ENCODE measurements at regions not wholly inside any gene's neighbourhood (a gene's known extent, or its start where the extent isn't known, plus 50 kb on each side); places are given as distances from the start of the nearest gene placed in this dataset.

GRCh38 chr17:71727723-71728122 is 393.1 kb upstream of the SOX9 start:
- BruUV-seq (replicated peaks) = no TSS peak
- ChIA-PET CTCF (no interaction called here), POLR2A (no interaction called here)
- H3K4me1 ChIP-seq (ENCODE audit: control insufficient read depth, extremely low read depth, insufficient read depth, low read length) = no peaks in the 10 kb centered on the region
- no peak for DNase-seq (ENCODE audit: low read depth, low spot score)
- no peak overlapping the region for H3K4me3 ChIP-seq (replicated peaks in 1 of 3; ENCODE audit: insufficient read depth in 1 of 3, low read depth in 1 of 3, low read length in 3 of 3)
- H3K4me2 ChIP-seq (ENCODE audit: insufficient read depth, low read length) = no peak overlapping the region
- H3K9me3 ChIP-seq (replicated peaks; ENCODE audit: control insufficient read depth, insufficient read depth, low read length) = peaks cover 4% of the 10 kb centered on the region
- H4K20me1 ChIP-seq (replicated peaks; ENCODE audit: control insufficient read depth, extremely low read depth, insufficient read depth, low read length) = no peaks in the 10 kb centered on the region
- H3K79me2 ChIP-seq (ENCODE audit: control insufficient read depth, insufficient read depth, low read length) = no peaks in the 10 kb centered on the region
- no peak overlapping the region for H3K9ac ChIP-seq (replicated peaks; ENCODE audit: extremely low read depth, insufficient read depth, low read length)
- no peak overlapping the region for H2AFZ ChIP-seq (ENCODE audit: low read depth, low read length)
- no peaks in the 10 kb centered on the region for H3K36me3 ChIP-seq (ENCODE audit: control insufficient read depth in 2 of 2, extremely low read depth in 1 of 2, insufficient read depth in 2 of 2, low read length in 2 of 2)
- no peak for FAIRE-seq
- H3K27ac ChIP-seq (ENCODE audit: insufficient read depth, low read depth, low read length) = no peak overlapping the region
- TF ChIP-seq POLR2AphosphoS5 (IDR thresholded peaks at IDR 0.05; ENCODE audit: insufficient read depth, low read depth, low read length) = no peak
- TF ChIP-seq MAX (IDR thresholded peaks at IDR 0.05; ENCODE audit: insufficient read depth, insufficient read length) = no peak
- TF ChIP-seq CTCF (IDR thresholded peaks at IDR 0.05; ENCODE audit: extremely low read depth in 1 of 2, insufficient read depth in 1 of 2, low read depth in 1 of 2, low read length in 2 of 2) = no peak
- no peak for TF ChIP-seq JUN (IDR thresholded peaks at IDR 0.05; ENCODE audit: borderline replicate concordance, insufficient read depth, insufficient read length, low read depth)
- no peak for TF ChIP-seq POLR2A (IDR thresholded peaks at IDR 0.05; ENCODE audit: low read depth, low read length)
- TF ChIP-seq GATA2 (IDR thresholded peaks at IDR 0.05; ENCODE audit: insufficient read depth, insufficient read length, low read depth, low read length) = no peak
- no peak for TF ChIP-seq MYC (IDR thresholded peaks at IDR 0.05; ENCODE audit: low read depth, low read length)
- TF ChIP-seq FOS (IDR thresholded peaks at IDR 0.05; ENCODE audit: borderline replicate concordance, insufficient read depth, low read length) = no peak
- no peak for TF ChIP-seq EZH2 (IDR thresholded peaks at IDR 0.05; ENCODE audit: borderline replicate concordance, low read depth, low read length, severe bottlenecking)
- dilution Hi-C loops (cut with MboI; ENCODE audit: extremely low pct_ligation_motif_present, low sequenced_read_pairs) = no loop called here
- no peaks in the 10 kb centered on the region for H3K9me1 ChIP-seq (replicated peaks; ENCODE audit: control insufficient read depth, extremely low read depth, insufficient read depth, low read length)
- no peaks in the 10 kb centered on the region for H3K27me3 ChIP-seq (ENCODE audit: control insufficient read depth in 2 of 2, insufficient read depth in 2 of 2, low read length in 2 of 2)
- intact Hi-C loops (cut with micrococcal nuclease) = no loop called here

All from endothelial cell of umbilical vein (primary cell).